ENCODE measurements at regions not wholly inside any gene's neighbourhood (a gene's known extent, or its start where the extent isn't known, plus 50 kb on each side); places are given as distances from the start of the nearest gene placed in this dataset.

DNA sequence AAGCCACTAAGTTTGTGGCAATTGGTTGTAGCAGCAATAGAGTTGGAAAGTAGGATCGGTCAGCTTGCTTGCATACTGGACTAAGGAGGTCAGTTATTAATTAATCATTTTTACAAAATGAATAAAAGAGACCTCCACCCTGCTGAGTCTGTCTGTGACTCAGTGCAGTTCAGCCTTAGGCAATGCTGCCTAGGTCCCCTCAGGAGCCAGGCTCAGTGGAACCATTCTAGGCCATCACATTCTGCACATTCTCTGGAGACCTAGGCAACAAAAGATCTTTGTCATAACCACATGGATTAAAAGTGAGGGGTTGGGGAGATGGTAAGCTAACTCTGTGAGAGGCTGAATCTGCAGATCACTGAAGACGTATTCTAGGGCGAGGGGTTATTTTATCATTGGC, 178.7 kb upstream of the CADM1 start:
- DNase-seq (ENCODE audit: low read depth in 4 of 6, low spot score in 6 of 6) = no peak
- WGBS (ENCODE audit: insufficient coverage) = 20% methylated on average over 1 of the region's 3 CpGs
- H3K9me3 ChIP-seq (ENCODE audit: control insufficient read depth, insufficient read depth, low read length) = no peaks in the 10 kb centered on the region

DNA sequence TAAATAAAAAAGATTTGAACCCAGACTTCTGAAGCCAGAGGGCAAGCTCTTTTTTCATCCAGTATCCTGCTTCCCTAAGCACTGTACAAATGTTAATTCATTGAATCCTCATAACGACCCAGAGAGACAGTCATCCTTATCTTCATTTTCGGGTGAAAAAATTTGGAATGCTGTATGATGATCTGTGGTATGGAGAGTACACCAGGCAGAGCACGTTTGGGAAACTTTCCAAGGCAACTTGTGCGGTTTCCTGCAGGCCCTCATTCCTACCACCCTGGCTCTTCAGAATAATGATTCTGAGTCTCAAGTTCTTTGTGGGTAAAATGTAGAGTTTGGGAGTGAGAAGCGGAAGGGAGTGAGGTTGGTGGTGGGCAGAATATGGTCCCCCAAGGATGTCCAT, 177.9 kb upstream of the CADM1 start:
- Histone ChIP-seq H3K36me3 (ENCODE audit: control insufficient read depth, insufficient read depth, low read length) (no peaks in the 10 kb centered on the region), H3K4me1 (ENCODE audit: control insufficient read depth, insufficient read depth, low read length) (peaks cover 18% of the 10 kb centered on the region), H3K27me3 (ENCODE audit: control insufficient read depth, insufficient read depth, low read length) (no peaks in the 10 kb centered on the region), H3K27ac (ENCODE audit: low read depth, low read length) (no peak overlapping the region), H3K4me3 (ENCODE audit: low read depth, low read length) (no peak overlapping the region), H3K9me3 (ENCODE audit: control insufficient read depth, insufficient read depth, low read length) (no peaks in the 10 kb centered on the region)
- WGBS (ENCODE audit: insufficient coverage) = no CpG with 5 or more reads among the region's 5 CpGs
- no peak for DNase-seq (ENCODE audit: low read depth in 4 of 6, low spot score in 6 of 6)

More for the DNA sequence above, 178.7 kb upstream of the CADM1 start:
- no peak overlapping the region for H3K27ac ChIP-seq (ENCODE audit: low read depth, low read length)
- no peaks in the 10 kb centered on the region for H3K36me3 ChIP-seq (ENCODE audit: control insufficient read depth, insufficient read depth, low read length)
- H3K4me1 ChIP-seq (ENCODE audit: control insufficient read depth, insufficient read depth, low read length) = peaks cover 13% of the 10 kb centered on the region
- H3K27me3 ChIP-seq (ENCODE audit: control insufficient read depth, insufficient read depth, low read length) = no peaks in the 10 kb centered on the region
- H3K4me3 ChIP-seq (ENCODE audit: low read depth, low read length) = no peak overlapping the region

DNA sequence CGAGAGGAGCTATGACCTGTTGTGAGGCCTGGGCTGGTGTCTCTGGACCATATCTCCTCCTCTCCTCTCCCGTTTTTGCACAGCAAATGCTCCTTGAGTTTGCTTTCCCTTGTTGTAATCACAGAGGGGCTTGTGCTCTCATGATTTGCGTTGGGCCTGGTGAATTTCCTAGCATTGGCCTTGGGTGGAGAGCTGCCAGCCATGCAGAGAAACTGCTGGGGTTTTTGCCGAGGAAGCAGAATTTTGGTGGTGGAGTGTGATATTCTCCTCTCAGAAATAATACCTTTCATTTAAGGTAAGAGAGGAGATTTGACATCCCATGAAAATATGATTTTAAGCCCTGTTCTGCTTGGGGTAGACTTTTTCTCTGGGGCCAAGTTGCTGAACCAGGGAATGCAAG, 175.7 kb upstream of the CADM1 start:
- H3K9me3 ChIP-seq (ENCODE audit: control insufficient read depth, insufficient read depth, low read length) = no peaks in the 10 kb centered on the region
- H3K36me3 ChIP-seq (ENCODE audit: control insufficient read depth, insufficient read depth, low read length) = no peaks in the 10 kb centered on the region
- no peak overlapping the region for H3K4me3 ChIP-seq (ENCODE audit: low read depth, low read length)
- H3K27ac ChIP-seq (ENCODE audit: low read depth, low read length) = no peak overlapping the region
- peaks cover 30% of the 10 kb centered on the region for H3K4me1 ChIP-seq (ENCODE audit: control insufficient read depth, insufficient read depth, low read length)
- no peak for DNase-seq (ENCODE audit: low read depth in 4 of 6, low spot score in 6 of 6)
- 83% methylated on average over 1 of the region's 4 CpGs for WGBS (ENCODE audit: insufficient coverage)
- peaks cover 5% of the 10 kb centered on the region for H3K27me3 ChIP-seq (ENCODE audit: control insufficient read depth, insufficient read depth, low read length)

DNA sequence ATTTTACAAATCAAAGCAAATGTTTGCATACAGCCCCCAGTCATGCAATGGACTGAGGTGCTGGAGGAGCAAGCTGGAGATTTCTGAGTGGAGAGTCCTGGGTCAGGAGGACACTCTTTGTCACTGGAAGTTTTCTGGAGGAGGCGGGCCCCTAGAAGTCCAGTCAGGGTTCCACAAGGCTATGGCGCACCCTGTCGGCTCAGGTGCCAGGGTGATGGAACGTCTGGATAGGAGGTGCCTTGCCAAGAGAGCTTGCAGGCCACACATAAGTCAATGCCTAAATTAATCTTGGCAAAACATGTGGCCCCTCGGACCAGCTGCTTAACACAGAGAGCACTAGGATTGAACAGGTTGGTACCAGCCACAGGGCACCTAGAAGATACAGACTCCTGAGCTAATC, 174.7 kb upstream of the CADM1 start:
- 65% methylated on average over 5 of the region's 5 CpGs for WGBS (ENCODE audit: insufficient coverage)
- no peak for DNase-seq (ENCODE audit: low read depth in 4 of 6, low spot score in 6 of 6)
- H3K4me3 ChIP-seq (ENCODE audit: low read depth, low read length) = no peak overlapping the region
- peaks cover 5% of the 10 kb centered on the region for H3K27me3 ChIP-seq (ENCODE audit: control insufficient read depth, insufficient read depth, low read length)
- no peaks in the 10 kb centered on the region for H3K36me3 ChIP-seq (ENCODE audit: control insufficient read depth, insufficient read depth, low read length)
- H3K27ac ChIP-seq (ENCODE audit: low read depth, low read length) = no peak overlapping the region
- peaks cover 40% of the 10 kb centered on the region for H3K4me1 ChIP-seq (ENCODE audit: control insufficient read depth, insufficient read depth, low read length)
- no peaks in the 10 kb centered on the region for H3K9me3 ChIP-seq (ENCODE audit: control insufficient read depth, insufficient read depth, low read length)

DNA sequence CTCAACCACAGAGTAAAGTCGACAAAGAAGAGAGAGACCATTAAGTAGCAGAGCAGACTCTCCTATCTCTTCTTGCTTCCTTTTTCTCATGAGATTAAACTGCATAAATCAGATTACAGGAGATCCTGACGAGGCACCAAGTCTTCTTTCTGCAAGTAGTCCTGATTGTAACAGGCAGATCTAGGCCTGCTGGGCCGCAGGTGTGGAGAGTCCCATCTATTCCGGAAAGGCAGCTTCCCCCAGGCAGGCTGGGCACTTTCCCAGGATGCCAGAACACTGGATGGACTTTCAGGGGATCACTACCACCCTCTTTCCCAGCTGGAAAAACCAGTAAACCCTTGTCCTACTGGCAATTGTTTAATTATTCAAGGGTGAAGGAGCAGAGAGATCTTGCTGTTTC, 173.0 kb upstream of the CADM1 start:
- no peaks in the 10 kb centered on the region for H3K36me3 ChIP-seq (ENCODE audit: control insufficient read depth, insufficient read depth, low read length)
- H3K27ac ChIP-seq (ENCODE audit: low read depth, low read length) = no peak overlapping the region
- H3K4me1 ChIP-seq (ENCODE audit: control insufficient read depth, insufficient read depth, low read length) = peaks cover 53% of the 10 kb centered on the region
- H3K27me3 ChIP-seq (ENCODE audit: control insufficient read depth, insufficient read depth, low read length) = peaks cover 7% of the 10 kb centered on the region
- no peaks in the 10 kb centered on the region for H3K9me3 ChIP-seq (ENCODE audit: control insufficient read depth, insufficient read depth, low read length)
- 93% methylated on average over 2 of the region's 4 CpGs for WGBS (ENCODE audit: insufficient coverage)
- no peak for DNase-seq (ENCODE audit: low read depth in 4 of 6, low spot score in 6 of 6)
- no peak overlapping the region for H3K4me3 ChIP-seq (ENCODE audit: low read depth, low read length)

DNA sequence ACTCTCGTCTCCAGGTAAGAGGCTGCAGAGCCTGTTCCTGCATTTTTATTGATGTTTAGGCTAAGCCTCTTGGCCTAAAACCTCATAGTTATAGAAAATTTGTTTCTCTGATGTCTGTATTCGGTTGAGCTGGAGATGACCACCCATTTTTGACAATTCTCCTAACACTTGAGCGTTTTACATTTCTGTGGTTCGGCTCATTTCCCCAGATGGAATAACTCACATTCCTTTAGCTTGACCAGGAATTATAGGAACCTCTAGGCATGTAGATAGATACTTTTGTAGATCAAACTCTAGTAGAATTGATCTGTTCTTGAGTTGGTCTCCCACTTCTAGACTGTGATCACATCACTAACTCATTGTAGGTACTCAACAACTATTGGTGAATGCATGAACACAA, 172.6 kb upstream of the CADM1 start:
- Histone ChIP-seq H3K4me1 (ENCODE audit: control insufficient read depth, insufficient read depth, low read length) (peaks cover 53% of the 10 kb centered on the region), H3K36me3 (ENCODE audit: control insufficient read depth, insufficient read depth, low read length) (no peaks in the 10 kb centered on the region), H3K4me3 (ENCODE audit: low read depth, low read length) (no peak overlapping the region), H3K9me3 (ENCODE audit: control insufficient read depth, insufficient read depth, low read length) (no peaks in the 10 kb centered on the region), H3K27me3 (ENCODE audit: control insufficient read depth, insufficient read depth, low read length) (peaks cover 7% of the 10 kb centered on the region), H3K27ac (ENCODE audit: low read depth, low read length) (no peak overlapping the region)
- DNase-seq (ENCODE audit: low read depth in 4 of 6, low spot score in 6 of 6) = no peak
- WGBS (ENCODE audit: insufficient coverage) = 67% methylated on average over 1 of the region's 4 CpGs

DNA sequence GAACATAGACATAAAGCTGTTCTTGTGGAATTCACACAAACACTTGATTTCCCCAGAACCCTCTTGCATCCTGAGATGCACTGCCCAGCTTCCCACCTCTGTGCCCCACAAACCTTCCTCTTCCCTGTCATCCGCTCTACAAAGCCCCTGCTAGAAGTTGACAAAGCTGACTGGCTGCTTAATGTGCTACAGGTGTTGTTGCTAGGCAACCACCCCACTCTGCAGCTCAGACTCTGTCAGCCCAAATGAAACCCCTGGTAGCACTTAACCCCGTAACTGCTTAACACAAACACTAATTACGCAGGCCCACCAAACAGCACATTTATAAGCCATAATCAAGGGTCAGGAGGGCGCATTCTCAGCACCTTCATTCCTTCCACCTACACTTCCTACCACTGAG, 172.0 kb upstream of the CADM1 start:
- 70% methylated on average over 4 of the region's 4 CpGs for WGBS (ENCODE audit: insufficient coverage)
- Histone ChIP-seq H3K4me3 (ENCODE audit: low read depth, low read length) (no peak overlapping the region), H3K27me3 (ENCODE audit: control insufficient read depth, insufficient read depth, low read length) (peaks cover 7% of the 10 kb centered on the region), H3K4me1 (ENCODE audit: control insufficient read depth, insufficient read depth, low read length) (peaks cover 53% of the 10 kb centered on the region), H3K36me3 (ENCODE audit: control insufficient read depth, insufficient read depth, low read length) (no peaks in the 10 kb centered on the region), H3K27ac (ENCODE audit: low read depth, low read length) (no peak overlapping the region), H3K9me3 (ENCODE audit: control insufficient read depth, insufficient read depth, low read length) (no peaks in the 10 kb centered on the region)
- DNase-seq (ENCODE audit: low read depth in 4 of 6, low spot score in 6 of 6) = peak in 3 of 6 donors; percentile 54 to 95 (median 57)

DNA sequence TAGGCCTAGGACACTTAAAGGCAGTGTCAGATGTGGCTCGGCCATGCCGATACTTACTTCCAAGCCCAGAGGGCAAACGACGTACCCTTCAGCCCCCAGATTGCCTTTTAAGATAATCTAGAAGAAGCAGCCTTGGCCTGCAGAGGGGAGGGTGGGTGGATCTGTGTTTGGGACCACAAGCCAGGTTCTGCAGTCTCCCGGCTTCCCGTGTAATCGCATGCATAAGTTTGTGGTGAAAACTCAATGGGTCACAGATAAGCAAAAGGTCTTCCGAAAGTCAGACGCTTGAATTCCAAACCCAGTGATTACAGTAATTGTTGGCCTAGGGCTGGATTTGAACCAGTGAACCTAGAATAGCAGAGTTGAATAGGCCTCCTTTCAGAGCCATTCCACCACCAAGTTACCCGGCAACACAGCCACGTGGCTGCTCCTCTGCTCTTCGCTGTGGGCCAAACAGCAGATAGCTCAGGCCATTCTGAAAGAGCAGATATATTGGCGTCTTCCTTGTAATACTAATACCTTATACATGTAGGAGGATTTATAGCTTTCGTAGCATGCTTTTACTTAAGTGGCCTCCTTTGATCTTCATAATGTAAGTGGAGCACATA, 170.8 kb upstream of the CADM1 start:
- WGBS (ENCODE audit: insufficient coverage) = 63% methylated on average over 4 of the region's 14 CpGs
- H3K36me3 ChIP-seq (ENCODE audit: control insufficient read depth, insufficient read depth, low read length) = no peaks in the 10 kb centered on the region

DNA sequence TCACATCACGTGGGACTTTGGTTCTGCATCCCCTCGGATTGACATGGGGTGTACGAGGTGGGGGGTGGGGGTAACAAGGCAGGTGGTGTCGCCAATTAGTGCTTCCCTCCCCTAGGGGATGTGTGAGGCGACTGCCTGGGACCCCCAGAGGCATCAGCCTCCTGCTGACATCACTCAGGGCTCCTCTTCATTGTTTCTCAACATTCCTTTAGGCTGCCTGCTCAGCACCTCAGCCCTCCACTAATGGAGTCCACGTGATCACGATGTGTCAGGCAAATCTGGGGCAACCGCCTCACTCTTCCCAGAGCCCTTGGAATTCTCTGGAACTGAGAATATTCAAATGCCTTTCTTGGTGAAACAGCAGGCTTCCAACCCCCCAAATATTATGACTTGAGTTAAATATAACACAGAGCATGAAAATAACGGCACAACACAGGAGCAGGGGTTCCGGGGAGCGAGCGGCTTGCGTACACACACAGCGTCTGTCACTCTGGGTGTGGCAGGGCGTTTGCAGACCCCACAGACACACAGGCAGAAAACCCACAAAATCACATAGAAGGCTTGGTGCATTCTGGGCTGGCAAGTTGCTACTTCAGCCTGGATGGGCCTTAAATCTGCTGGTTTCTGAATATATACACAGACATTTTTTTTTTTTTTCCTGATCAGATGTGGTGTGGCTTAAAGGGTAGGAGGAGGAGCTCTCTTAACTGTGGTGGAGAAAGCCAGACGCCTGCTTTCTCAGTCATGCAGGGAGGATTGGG, 170.1 kb upstream of the CADM1 start:
- no peaks in the 10 kb centered on the region for H3K36me3 ChIP-seq (ENCODE audit: control insufficient read depth, insufficient read depth, low read length)
- peak in 2 of 6 donors; percentile 38 to 44 for DNase-seq (ENCODE audit: low read depth in 4 of 6, low spot score in 6 of 6)
- WGBS (ENCODE audit: insufficient coverage) = 64% methylated on average over 13 of the region's 16 CpGs
- H3K9me3 ChIP-seq (ENCODE audit: control insufficient read depth, insufficient read depth, low read length) = no peaks in the 10 kb centered on the region
- H3K27me3 ChIP-seq (ENCODE audit: control insufficient read depth, insufficient read depth, low read length) = peaks cover 10% of the 10 kb centered on the region
- H3K27ac ChIP-seq (ENCODE audit: low read depth, low read length) = no peak overlapping the region
- H3K4me1 ChIP-seq (ENCODE audit: control insufficient read depth, insufficient read depth, low read length) = peaks cover 63% of the 10 kb centered on the region
- H3K4me3 ChIP-seq (ENCODE audit: low read depth, low read length) = no peak overlapping the region

More for the DNA sequence above, 170.8 kb upstream of the CADM1 start:
- Histone ChIP-seq H3K27ac (ENCODE audit: low read depth, low read length) (no peak overlapping the region), H3K4me1 (ENCODE audit: control insufficient read depth, insufficient read depth, low read length) (peaks cover 63% of the 10 kb centered on the region), H3K9me3 (ENCODE audit: control insufficient read depth, insufficient read depth, low read length) (no peaks in the 10 kb centered on the region), H3K4me3 (ENCODE audit: low read depth, low read length) (no peak overlapping the region), H3K27me3 (ENCODE audit: control insufficient read depth, insufficient read depth, low read length) (peaks cover 7% of the 10 kb centered on the region)
- DNase-seq (ENCODE audit: low read depth in 4 of 6, low spot score in 6 of 6) = no peak

DNA sequence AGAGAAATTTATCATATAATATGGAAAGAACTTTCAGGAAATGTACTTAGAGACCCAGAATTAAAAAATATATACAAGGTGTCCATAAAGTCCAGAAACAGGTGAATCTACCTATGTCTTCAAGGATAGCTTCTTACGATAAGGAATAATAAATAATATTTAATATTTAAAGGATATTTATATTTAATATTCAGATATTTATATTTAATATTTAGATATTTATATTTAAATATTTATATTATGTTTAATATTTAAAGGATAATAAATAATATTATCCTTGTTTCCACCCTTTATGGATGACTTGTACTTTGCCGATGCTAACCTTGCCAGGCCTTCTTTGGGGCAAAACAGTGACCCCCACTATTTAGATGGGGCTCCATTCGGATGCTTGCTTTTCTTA, 169.5 kb upstream of the CADM1 start:
- peaks cover 59% of the 10 kb centered on the region for H3K4me1 ChIP-seq (ENCODE audit: control insufficient read depth, insufficient read depth, low read length)
- WGBS (ENCODE audit: insufficient coverage) = no CpG with 5 or more reads among the region's 3 CpGs
- H3K4me3 ChIP-seq (ENCODE audit: low read depth, low read length) = no peak overlapping the region
- H3K27ac ChIP-seq (ENCODE audit: low read depth, low read length) = no peak overlapping the region
- no peaks in the 10 kb centered on the region for H3K9me3 ChIP-seq (ENCODE audit: control insufficient read depth, insufficient read depth, low read length)
- H3K27me3 ChIP-seq (ENCODE audit: control insufficient read depth, insufficient read depth, low read length) = peaks cover 10% of the 10 kb centered on the region
- H3K36me3 ChIP-seq (ENCODE audit: control insufficient read depth, insufficient read depth, low read length) = no peaks in the 10 kb centered on the region
- no peak for DNase-seq (ENCODE audit: low read depth in 4 of 6, low spot score in 6 of 6)
